ENCODE measurements at regions not wholly inside any gene's neighbourhood (a gene's known extent, or its start where the extent isn't known, plus 50 kb on each side); places are given as distances from the start of the nearest gene placed in this dataset.

- H3K27ac ChIP-seq, result no peak overlapping the region
- DNase-seq, result no peak
- no peak overlapping the region for H3K4me3 ChIP-seq
- no peaks in the 10 kb centered on the region for H3K4me1 ChIP-seq
- no peaks in the 10 kb centered on the region for H3K36me3 ChIP-seq
- H3K9me3 ChIP-seq (replicated peaks), result no peaks in the 10 kb centered on the region
- H3K27me3 ChIP-seq, result no peaks in the 10 kb centered on the region; the same call in 1 of the 2 replicates
These were observed 467.7 kb upstream of the NBEA start for GRCh38 chr13:34474187-34474868.

- Histone ChIP-seq H3K36me3 (no peaks in the 10 kb centered on the region), H3K9me3 (replicated peaks) (no peaks in the 10 kb centered on the region), H3K27me3 (no peaks in the 10 kb centered on the region; the same call in 1 of the 2 replicates), H3K27ac (no peak overlapping the region), H3K4me3 (no peak overlapping the region), H3K4me1 (no peaks in the 10 kb centered on the region)
- no peak for DNase-seq
These were observed 463.7 kb upstream of the NBEA start for GRCh38 chr13:34478376-34478775.

- Histone ChIP-seq H3K27me3 (no peaks in the 10 kb centered on the region), H3K36me3 (no peaks in the 10 kb centered on the region), H3K9me3 (replicated peaks) (no peaks in the 10 kb centered on the region), H3K27ac (no peak overlapping the region), H3K4me3 (no peak overlapping the region), H3K4me1 (no peaks in the 10 kb centered on the region)
- DNase-seq, result no peak
These were observed 440.1 kb upstream of the NBEA start for GRCh38 chr13:34502011-34502410.

DNA sequence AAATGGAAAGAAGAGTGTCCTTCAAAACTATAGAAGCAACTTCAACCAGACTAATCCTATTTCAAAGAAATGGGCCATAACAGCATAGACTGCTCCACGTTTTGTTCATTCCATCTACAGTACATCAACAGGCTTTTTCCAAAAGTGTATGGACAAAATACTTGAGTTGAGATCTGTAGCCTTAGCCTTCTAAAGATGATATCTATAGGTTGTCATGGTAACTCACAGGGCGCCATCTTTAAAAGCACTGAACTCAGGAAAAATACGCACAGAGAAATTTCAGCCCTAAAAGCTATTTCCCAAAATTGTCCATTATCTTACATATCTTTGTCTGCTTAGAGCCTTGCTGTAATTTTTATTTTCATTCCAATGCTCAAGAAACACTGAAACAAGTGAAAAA, 439.4 kb upstream of the NBEA start:
- H3K27me3 ChIP-seq, result no peaks in the 10 kb centered on the region
- H3K4me1 ChIP-seq, result no peaks in the 10 kb centered on the region
- no peaks in the 10 kb centered on the region for H3K9me3 ChIP-seq (replicated peaks)
- no peak overlapping the region for H3K27ac ChIP-seq
- H3K4me3 ChIP-seq, result no peak overlapping the region
- no peaks in the 10 kb centered on the region for H3K36me3 ChIP-seq
- no peak for DNase-seq

- Histone ChIP-seq H3K27ac (no peak overlapping the region), H3K9me3 (replicated peaks) (no peaks in the 10 kb centered on the region), H3K4me1 (no peaks in the 10 kb centered on the region), H3K27me3 (no peaks in the 10 kb centered on the region), H3K4me3 (no peak overlapping the region), H3K36me3 (no peaks in the 10 kb centered on the region)
- DNase-seq, result no peak
These were observed 435.3 kb upstream of the NBEA start for GRCh38 chr13:34506796-34507195.

DNA sequence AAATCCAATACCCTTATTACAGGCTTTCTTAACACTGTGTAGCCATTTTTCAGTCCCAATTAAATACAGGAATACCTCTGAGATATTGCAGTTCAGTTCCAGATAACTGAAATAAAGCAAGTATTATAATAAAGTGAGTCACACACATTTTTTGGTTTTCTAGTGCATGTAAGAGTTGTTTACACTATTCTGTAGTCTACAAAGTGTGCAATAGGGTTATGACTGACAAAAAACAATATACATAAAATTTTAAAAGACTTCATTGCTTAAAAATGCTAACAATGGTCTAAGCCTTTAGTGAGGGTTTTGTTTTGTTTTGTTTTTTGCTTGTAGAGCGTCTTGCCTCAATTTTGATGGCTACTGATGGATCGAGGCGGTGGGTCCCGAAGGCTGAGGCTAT, 434.4 kb upstream of the NBEA start:
- no peak for DNase-seq
- no peaks in the 10 kb centered on the region for H3K36me3 ChIP-seq

GRCh38 chr13:34512817-34513216, 429.3 kb upstream of the NBEA start:
- Histone ChIP-seq H3K9me3 (replicated peaks) (no peaks in the 10 kb centered on the region), H3K4me3 (no peak overlapping the region), H3K4me1 (no peaks in the 10 kb centered on the region), H3K27me3 (no peaks in the 10 kb centered on the region), H3K36me3 (no peaks in the 10 kb centered on the region), H3K27ac (no peak overlapping the region)
- no peak for DNase-seq

More for the DNA sequence above, 434.4 kb upstream of the NBEA start:
- Histone ChIP-seq H3K4me1 (no peaks in the 10 kb centered on the region), H3K4me3 (no peak overlapping the region), H3K27ac (no peak overlapping the region), H3K9me3 (replicated peaks) (no peaks in the 10 kb centered on the region), H3K27me3 (no peaks in the 10 kb centered on the region)

DNA sequence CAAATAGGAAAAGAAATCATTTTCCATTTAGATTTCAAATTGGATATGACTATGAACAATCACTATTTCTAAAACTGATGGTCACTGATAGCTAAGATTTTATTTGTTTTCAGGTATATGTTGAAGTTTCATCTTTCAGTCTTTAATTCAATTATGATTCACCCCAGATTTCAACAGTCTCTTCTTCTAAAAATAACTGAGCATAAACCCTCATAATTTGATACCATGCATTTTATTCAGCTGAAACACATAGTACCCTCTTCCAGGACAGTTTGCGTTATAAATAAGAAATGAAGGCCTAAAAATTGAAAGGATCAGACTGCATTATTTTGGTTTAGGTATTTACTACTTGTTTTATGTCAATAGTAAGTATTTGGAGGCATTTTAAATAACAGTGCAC, 428.5 kb upstream of the NBEA start:
- Histone ChIP-seq H3K27ac (no peak overlapping the region), H3K4me3 (no peak overlapping the region)

GRCh38 chr13:34515201-34515600, 426.9 kb upstream of the NBEA start:
- H3K4me1 ChIP-seq, result no peaks in the 10 kb centered on the region
- no peak overlapping the region for H3K27ac ChIP-seq
- H3K27me3 ChIP-seq, result no peaks in the 10 kb centered on the region
- no peaks in the 10 kb centered on the region for H3K9me3 ChIP-seq (replicated peaks)
- no peaks in the 10 kb centered on the region for H3K36me3 ChIP-seq
- H3K4me3 ChIP-seq, result no peak overlapping the region
- DNase-seq, result no peak

More for the DNA sequence above, 428.5 kb upstream of the NBEA start:
- H3K9me3 ChIP-seq (replicated peaks), result no peaks in the 10 kb centered on the region
- H3K36me3 ChIP-seq, result no peaks in the 10 kb centered on the region
- H3K27me3 ChIP-seq, result no peaks in the 10 kb centered on the region
- no peaks in the 10 kb centered on the region for H3K4me1 ChIP-seq
- DNase-seq, result no peak

DNA sequence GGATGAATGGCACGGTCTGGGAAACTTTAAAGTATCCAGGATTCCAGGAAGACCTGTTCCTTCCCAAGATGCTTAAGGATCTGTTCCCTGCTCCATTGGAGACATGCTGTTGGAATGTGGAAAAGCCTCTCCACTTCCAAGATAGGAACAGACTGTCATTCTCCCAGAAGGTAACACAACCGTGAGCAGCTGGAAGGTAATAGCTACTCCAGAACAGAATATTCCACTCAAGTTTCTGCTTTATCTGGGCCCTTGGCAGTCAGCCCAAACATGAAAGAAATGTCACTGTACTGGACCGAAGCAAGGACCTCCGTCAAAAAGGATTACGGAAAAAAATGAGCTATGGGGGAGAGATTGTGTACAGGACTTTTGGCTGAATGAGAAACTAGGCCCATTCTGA, 420.9 kb upstream of the NBEA start:
- Histone ChIP-seq H3K27ac (no peak overlapping the region), H3K36me3 (no peaks in the 10 kb centered on the region), H3K27me3 (0 out of 2 replicates have a peak, but pooled peaks cover 7% of the 10 kb centered on the region), H3K9me3 (replicated peaks) (no peaks in the 10 kb centered on the region), H3K4me1 (no peaks in the 10 kb centered on the region), H3K4me3 (no peak overlapping the region)
- DNase-seq, result no peak

- no peaks in the 10 kb centered on the region for H3K4me1 ChIP-seq
- 0 out of 2 replicates have a peak, but pooled peaks cover 7% of the 10 kb centered on the region for H3K27me3 ChIP-seq
- no peaks in the 10 kb centered on the region for H3K36me3 ChIP-seq
- DNase-seq, result no peak
- no peak overlapping the region for H3K4me3 ChIP-seq
- H3K27ac ChIP-seq, result no peak overlapping the region
- H3K9me3 ChIP-seq (replicated peaks), result no peaks in the 10 kb centered on the region
These were observed 419.3 kb upstream of the NBEA start for GRCh38 chr13:34522808-34523207.

DNA sequence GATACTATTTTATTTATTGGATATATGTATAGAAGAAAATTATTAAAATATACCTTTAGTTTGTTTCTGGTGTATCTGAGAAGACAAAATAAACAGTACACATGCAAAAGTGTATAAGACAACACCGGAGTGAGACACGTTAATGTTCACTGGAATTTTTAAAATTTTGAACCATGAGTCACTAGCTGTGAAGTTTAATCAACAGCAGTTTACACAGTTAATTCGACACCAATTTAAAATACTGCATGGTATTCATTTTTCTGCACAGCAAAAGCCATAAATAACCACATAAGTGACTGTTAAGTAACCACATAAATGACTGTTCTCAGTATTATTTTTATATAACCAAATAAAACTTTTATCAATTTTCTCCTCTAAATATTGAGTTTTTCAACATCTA, 418.7 kb upstream of the NBEA start:
- no peak for DNase-seq
- H3K27ac ChIP-seq, result no peak overlapping the region
- H3K4me1 ChIP-seq, result no peaks in the 10 kb centered on the region
- no peak overlapping the region for H3K4me3 ChIP-seq
- H3K36me3 ChIP-seq, result no peaks in the 10 kb centered on the region
- 0 out of 2 replicates have a peak, but pooled peaks cover 7% of the 10 kb centered on the region for H3K27me3 ChIP-seq
- H3K9me3 ChIP-seq (replicated peaks), result no peaks in the 10 kb centered on the region

- no peak for DNase-seq
- Histone ChIP-seq H3K4me1 (no peaks in the 10 kb centered on the region), H3K4me3 (no peak overlapping the region), H3K27me3 (no peaks in the 10 kb centered on the region), H3K9me3 (replicated peaks) (no peaks in the 10 kb centered on the region), H3K27ac (no peak overlapping the region), H3K36me3 (no peaks in the 10 kb centered on the region)
These were observed 408.1 kb upstream of the NBEA start for GRCh38 chr13:34533941-34534340.

DNA sequence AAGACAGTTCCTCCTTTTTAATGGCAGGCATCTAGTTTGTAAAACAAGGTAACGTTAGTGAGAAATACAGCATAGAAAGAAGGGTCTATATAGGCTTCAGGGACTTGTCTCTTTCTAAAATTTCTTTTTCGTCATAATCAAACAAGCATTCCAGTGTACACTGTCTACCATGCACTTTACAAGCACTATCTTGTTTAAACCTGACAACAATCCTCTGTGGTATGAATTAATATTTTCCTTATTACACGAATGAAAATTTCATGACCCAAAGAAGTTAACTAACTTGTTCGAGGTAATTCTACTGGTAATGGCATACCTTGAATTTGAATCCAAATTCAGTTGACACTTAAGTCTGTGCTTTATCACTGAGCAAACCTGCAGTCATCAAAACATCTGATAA, 399.7 kb upstream of the NBEA start:
- H3K27ac ChIP-seq, result no peak overlapping the region
- no peaks in the 10 kb centered on the region for H3K36me3 ChIP-seq
- no peaks in the 10 kb centered on the region for H3K4me1 ChIP-seq
- DNase-seq, result no peak
- H3K4me3 ChIP-seq, result no peak overlapping the region
- no peaks in the 10 kb centered on the region for H3K9me3 ChIP-seq (replicated peaks)
- no peaks in the 10 kb centered on the region for H3K27me3 ChIP-seq

DNA sequence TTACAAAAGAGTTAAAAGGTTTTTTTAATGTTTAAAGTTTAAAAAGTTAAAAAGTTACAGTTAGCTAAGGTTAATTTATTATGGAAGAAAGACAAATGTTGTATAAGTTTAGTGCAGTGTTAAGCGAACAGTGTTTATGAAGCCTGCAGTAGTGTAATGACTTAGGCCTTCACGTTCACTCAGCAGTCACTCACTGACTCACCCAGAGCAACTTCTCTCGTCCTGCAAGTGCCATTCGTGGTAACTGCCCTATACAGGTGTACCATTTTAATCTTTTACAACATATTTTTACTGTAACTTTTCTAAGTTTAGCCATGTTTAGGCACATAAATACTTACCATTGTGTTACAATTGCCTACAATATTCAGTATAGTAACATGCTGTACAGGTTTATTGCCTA, 398.2 kb upstream of the NBEA start:
- Histone ChIP-seq H3K36me3 (no peaks in the 10 kb centered on the region), H3K4me3 (no peak overlapping the region), H3K27me3 (no peaks in the 10 kb centered on the region), H3K27ac (no peak overlapping the region), H3K4me1 (no peaks in the 10 kb centered on the region), H3K9me3 (replicated peaks) (no peaks in the 10 kb centered on the region)
- no peak for DNase-seq

DNA sequence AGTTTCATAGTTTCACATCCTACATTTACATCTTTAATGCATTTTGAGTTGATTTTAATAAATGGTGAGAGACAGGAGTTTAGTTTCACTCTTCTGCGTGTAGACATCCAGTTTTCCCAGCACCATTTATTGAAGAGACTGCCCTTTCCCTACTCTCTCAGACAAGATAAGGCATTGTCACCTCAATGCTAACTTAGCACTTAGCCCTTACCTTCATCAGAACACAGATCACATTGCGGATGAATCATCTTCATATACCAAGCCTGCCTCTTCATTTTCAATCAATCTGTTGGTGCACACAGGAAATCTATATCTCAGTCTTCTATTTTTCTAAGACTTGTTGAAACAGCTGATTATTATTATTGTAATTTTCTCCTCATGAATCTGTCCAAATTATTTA, 396.6 kb upstream of the NBEA start:
- Histone ChIP-seq H3K27me3 (no peaks in the 10 kb centered on the region), H3K4me3 (no peak overlapping the region), H3K9me3 (replicated peaks) (no peaks in the 10 kb centered on the region), H3K27ac (no peak overlapping the region), H3K4me1 (no peaks in the 10 kb centered on the region), H3K36me3 (no peaks in the 10 kb centered on the region)
- no peak for DNase-seq

Measured in SJCRH30 (cell line).